MM.1S (cell line): ENCODE measurements at regions not wholly inside any gene's neighbourhood (a gene's known extent, or its start where the extent isn't known, plus 50 kb on each side); places are given as distances from the start of the nearest gene placed in this dataset.

Experiments
- DNase-seq: peaks from one replicate; pipeline ENCODE4 v3.0.0-alpha.2; 2015
- H2AFZ ChIP-seq: fragments of 300-600 bp; sonication (generic); 2 replicates; pipeline ENCODE4 v1.6.0; 2016; ENCODE audit warnings: antibody characterized with exemption, low read length
- H3F3A ChIP-seq: fragments of 300-600 bp; sonication (generic); 2 replicates; pipeline ENCODE4 v1.6.1; 2016; ENCODE audit warnings: mild to moderate bottlenecking, antibody characterized with exemption, low read length, moderate library complexity, mixed read lengths; ENCODE audit not compliant: insufficient read depth
- H3K27ac ChIP-seq: fragments of 300-600 bp; sonication (generic); 2 replicates; pipeline ENCODE4 v1.5.1; 2016; ENCODE audit warnings: mild to moderate bottlenecking, low read length
- H3K27me3 ChIP-seq: fragments of 300-600 bp; sonication (generic); replicated peaks from 2 replicates; pipeline ENCODE4 v1.6.0; 2016; ENCODE audit warnings: low read length; ENCODE audit not compliant: insufficient read depth
- H3K36me3 ChIP-seq: fragments of 300-600 bp; sonication (generic); replicated peaks from 2 replicates; pipeline ENCODE4 v1.6.1; 2016; ENCODE audit warnings: mild to moderate bottlenecking, low read length, mixed read lengths; ENCODE audit not compliant: insufficient read depth
- H3K4me1 ChIP-seq: fragments of 300-600 bp; sonication (generic); 2 replicates; pipeline ENCODE4 v1.6.1; 2016; ENCODE audit warnings: low read length, mixed read lengths
- H3K4me2 ChIP-seq: fragments of 300-600 bp; sonication (generic); 2 replicates; pipeline ENCODE4 v1.6.0; 2016; ENCODE audit warnings: low read depth, low read length
- H3K4me3 ChIP-seq: fragments of 300-600 bp; sonication (generic); 2 replicates; pipeline ENCODE4 v1.5.1; 2016; ENCODE audit warnings: low read length, mixed read lengths
- H3K79me2 ChIP-seq: fragments of 300-600 bp; sonication (generic); 2 replicates; pipeline ENCODE4 v1.6.1; 2016; ENCODE audit warnings: mixed run types, low read length, mixed read lengths
- H3K9ac ChIP-seq: fragments of 300-600 bp; sonication (generic); 2 replicates; pipeline ENCODE4 v1.6.1; 2016; ENCODE audit warnings: low read length, mixed read lengths
- H3K9me2 ChIP-seq: fragments of 300-600 bp; sonication (generic); replicated peaks from 2 replicates; pipeline ENCODE4 v1.6.1; 2016; ENCODE audit warnings: mild to moderate bottlenecking, low read length, mixed read lengths; ENCODE audit not compliant: insufficient read depth
- H3K9me3 ChIP-seq: fragments of 300-600 bp; sonication (generic); replicated peaks from 2 replicates; pipeline ENCODE4 v1.6.1; 2016; ENCODE audit warnings: mild to moderate bottlenecking, low read length, mixed read lengths; ENCODE audit not compliant: insufficient read depth
- H4K20me1 ChIP-seq: fragments of 300-600 bp; sonication (generic); 2 replicates; pipeline ENCODE4 v1.6.1; 2016; ENCODE audit warnings: mild to moderate bottlenecking, low read length, moderate library complexity, mixed read lengths; ENCODE audit not compliant: insufficient read depth
- CTCF ChIP-seq: fragments of 300-600 bp; sonication (generic); IDR thresholded peaks from 2 replicates; pipeline ENCODE4 v1.5.1; 2016; ENCODE audit warnings: antibody characterized with exemption, low read length, mixed read lengths
- EZH2 ChIP-seq: fragments of 300-600 bp; sonication (generic); optimal IDR thresholded peaks from 2 replicates; pipeline ENCODE3; 2017; ENCODE audit warnings: low read depth, mild to moderate bottlenecking, antibody characterized with exemption, low read length, mixed read lengths
- EZH2phosphoT487 ChIP-seq: fragments of 300-600 bp; sonication (generic); IDR thresholded peaks from 2 replicates; pipeline ENCODE4 v1.6.1; 2018; ENCODE audit warnings: antibody characterized with exemption, low read length

GRCh38 chr5:175382171-175382570 is 61.8 kb downstream of the DRD1 start:
- no peaks in the 10 kb centered on the region for H3K36me3 ChIP-seq
- no peak overlapping the region for H3K4me2 ChIP-seq
- no peaks in the 10 kb centered on the region for H3K4me1 ChIP-seq
- H3K79me2 ChIP-seq: no peaks in the 10 kb centered on the region
- no peak for DNase-seq
- no peak for TF ChIP-seq EZH2phosphoT487
- TF ChIP-seq EZH2: no peak
- no peak for TF ChIP-seq CTCF
- no peaks in the 10 kb centered on the region for H4K20me1 ChIP-seq
- H3F3A ChIP-seq: no peaks in the 10 kb centered on the region
- H3K27ac ChIP-seq: no peak overlapping the region
- no peak overlapping the region for H2AFZ ChIP-seq
- no peak overlapping the region for H3K9ac ChIP-seq
- no peaks in the 10 kb centered on the region for H3K9me2 ChIP-seq
- H3K4me3 ChIP-seq: no peak overlapping the region
- H3K27me3 ChIP-seq: no peaks in the 10 kb centered on the region
- H3K9me3 ChIP-seq: no peaks in the 10 kb centered on the region

GRCh38 chr5:175381130-175381529 is 62.9 kb downstream of the DRD1 start:
- Histone ChIP-seq H3K27ac (no peak overlapping the region), H3K27me3 (no peaks in the 10 kb centered on the region), H3K4me3 (no peak overlapping the region), H3K9me2 (no peaks in the 10 kb centered on the region), H3F3A (no peaks in the 10 kb centered on the region), H3K9me3 (no peaks in the 10 kb centered on the region), H3K4me2 (no peak overlapping the region), H4K20me1 (no peaks in the 10 kb centered on the region), H3K36me3 (no peaks in the 10 kb centered on the region), H3K4me1 (no peaks in the 10 kb centered on the region), H3K79me2 (no peaks in the 10 kb centered on the region), H2AFZ (no peak overlapping the region), H3K9ac (no peak overlapping the region)
- DNase-seq: no peak
- no peak for TF ChIP-seq EZH2
- no peak for TF ChIP-seq EZH2phosphoT487
- TF ChIP-seq CTCF: no peak

- Histone ChIP-seq H3K27ac (no peak overlapping the region), H3K9ac (no peak overlapping the region), H3K9me3 (no peaks in the 10 kb centered on the region), H3K4me1 (no peaks in the 10 kb centered on the region), H3K79me2 (no peaks in the 10 kb centered on the region), H3K27me3 (no peaks in the 10 kb centered on the region), H3F3A (no peaks in the 10 kb centered on the region), H3K9me2 (no peaks in the 10 kb centered on the region), H3K36me3 (no peaks in the 10 kb centered on the region), H4K20me1 (no peaks in the 10 kb centered on the region), H3K4me2 (no peak overlapping the region), H3K4me3 (no peak overlapping the region), H2AFZ (no peak overlapping the region)
- TF ChIP-seq EZH2phosphoT487: no peak
- TF ChIP-seq EZH2: no peak
- no peak for TF ChIP-seq CTCF
- no peak for DNase-seq
Observed at GRCh38 chr5:175380701-175381100, 63.3 kb downstream of the DRD1 start.
